DND-41 (cell line): ENCODE measurements at regions not wholly inside any gene's neighbourhood (a gene's known extent, or its start where the extent isn't known, plus 50 kb on each side); places are given as distances from the start of the nearest gene placed in this dataset.

Experiments used
- CTCF ChIP-seq: IDR thresholded peaks from 2 replicates; pipeline ENCODE4 v1.5.1; 2012; ENCODE audit warnings: borderline replicate concordance, low read length, moderate library complexity, mild to moderate bottlenecking; ENCODE audit not compliant: poor library complexity, severe bottlenecking; ENCODE audit errors: extremely low read depth
- EZH2 ChIP-seq: IDR thresholded peaks from 3 replicates; pipeline ENCODE4 v1.6.1; 2012; ENCODE audit warnings: borderline replicate concordance, low read depth, mild to moderate bottlenecking, moderate library complexity, low read length, inconsistent platforms; ENCODE audit not compliant: severe bottlenecking

- TF ChIP-seq EZH2 (no peak), CTCF (no peak)
Observed at GRCh38 chr5:56522960-56523359, 289.8 kb upstream of the ANKRD55 start.
